SU-DHL-6 (cell line): ENCODE measurements at regions not wholly inside any gene's neighbourhood (a gene's known extent, or its start where the extent isn't known, plus 50 kb on each side); places are given as distances from the start of the nearest gene placed in this dataset.

Experiments
- H2AFZ ChIP-seq: fragments of 200-600 bp; sonication (generic); 2 replicates; pipeline ENCODE4 v1.6.1; 2014; ENCODE audit warnings: low read depth, mild to moderate bottlenecking, moderate library complexity, mixed read lengths, antibody characterized with exemption, low read length; ENCODE audit not compliant: severe bottlenecking
- H3F3A ChIP-seq: fragments of 200-600 bp; shearing (Covaris generic); 2 replicates; pipeline ENCODE4 v1.6.0; 2016; ENCODE audit warnings: antibody characterized with exemption, mild to moderate bottlenecking; ENCODE audit not compliant: insufficient read depth
- H3K27ac ChIP-seq: fragments of 200-600 bp; sonication (generic); 2 replicates; pipeline ENCODE4 v1.5.1; 2016; ENCODE audit warnings: low read depth, mild to moderate bottlenecking, low read length, moderate library complexity, mixed read lengths
- H3K27me3 ChIP-seq: fragments of 200-600 bp; sonication (generic), shearing (Covaris generic); 2 replicates; pipeline ENCODE4 v1.6.0; 2014; ENCODE audit warnings: mild to moderate bottlenecking, low read length
- H3K36me3 ChIP-seq: fragments of 200-600 bp; sonication (generic); 2 replicates; pipeline ENCODE4 v1.6.1; 2014; ENCODE audit warnings: mild to moderate bottlenecking, low read length, mixed read lengths
- H3K4me2 ChIP-seq: fragments of 300-600, 200-600 bp; shearing (Covaris generic), sonication (generic); 2 replicates; pipeline ENCODE4 v1.6.0; 2014; ENCODE audit warnings: low read length, low read depth, mild to moderate bottlenecking; ENCODE audit not compliant: poor library complexity, severe bottlenecking
- H3K4me3 ChIP-seq: fragments of 200-600 bp; sonication (generic); 2 replicates; pipeline ENCODE4 v1.5.1; 2014; ENCODE audit warnings: antibody characterized with exemption, low read length, mild to moderate bottlenecking, mixed read lengths; ENCODE audit not compliant: insufficient read depth, poor library complexity, severe bottlenecking
- H3K79me2 ChIP-seq: fragments of 200-600 bp; sonication (generic); 2 replicates; pipeline ENCODE4 v1.6.1; 2014; ENCODE audit warnings: mild to moderate bottlenecking, low read length, moderate library complexity; ENCODE audit not compliant: insufficient read depth
- H3K9ac ChIP-seq: fragments of 200-600 bp; sonication (generic); 2 replicates; pipeline ENCODE4 v1.7.0; 2014; ENCODE audit warnings: mild to moderate bottlenecking, low read length
- H3K9me2 ChIP-seq: fragments of 200-600 bp; sonication (generic); replicated peaks from 2 replicates; pipeline ENCODE4 v1.6.1; 2014; ENCODE audit warnings: low read length; ENCODE audit not compliant: insufficient read depth
- H3K9me3 ChIP-seq: fragments of 200-600 bp; sonication (generic); 2 replicates; pipeline ENCODE4 v1.6.1; 2014; ENCODE audit warnings: low read length, mixed read lengths; ENCODE audit not compliant: insufficient read depth
- H4K20me1 ChIP-seq: fragments of 200-600 bp; sonication (generic); 2 replicates; pipeline ENCODE4 v1.6.1; 2014; ENCODE audit warnings: low read depth, mild to moderate bottlenecking, antibody characterized with exemption, low read length, moderate library complexity, mixed read lengths
- EZH2phosphoT487 ChIP-seq: fragments of 200-600 bp; sonication (generic), shearing (Covaris generic); conservative IDR thresholded peaks from 2 replicates; pipeline ENCODE4 v1.6.1; 2018; ENCODE audit warnings: mild to moderate bottlenecking, antibody characterized with exemption, low read length, moderate library complexity, mixed read lengths
- TF ChIP-seq, protein P1 (sequence below): fragments of 200-600 bp; sonication (generic); IDR thresholded peaks from one replicate; pipeline ENCODE4 v1.5.1; 2017; ENCODE audit warnings: antibody characterized with exemption, mild to moderate bottlenecking, low read length, moderate library complexity; ENCODE audit not compliant: insufficient read depth, poor library complexity, severe bottlenecking

DNA sequence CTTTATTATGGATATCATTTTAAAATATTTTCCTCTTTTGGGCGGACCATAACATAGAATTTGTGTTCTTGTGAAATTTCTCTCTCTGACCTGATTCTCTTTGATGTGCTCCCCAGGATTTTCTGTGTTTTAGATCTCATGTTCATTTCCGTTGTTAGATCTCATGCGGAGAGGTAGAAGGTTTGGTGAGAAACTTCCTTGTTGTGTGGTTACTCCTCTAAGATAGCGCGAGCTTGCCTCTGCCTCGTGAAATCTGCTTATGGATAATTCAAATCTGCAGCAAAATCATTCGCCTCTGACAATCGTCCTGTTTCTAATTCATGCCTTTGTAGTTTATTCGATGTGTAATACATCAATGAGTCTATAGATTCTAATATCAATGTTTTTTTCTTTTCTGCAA is 580.4 kb downstream of the USP25 start:
- Histone ChIP-seq H3K79me2 (no peaks in the 10 kb centered on the region), H3K4me2 (no peak overlapping the region), H4K20me1 (no peaks in the 10 kb centered on the region), H3K9me3 (no peaks in the 10 kb centered on the region), H3K9me2 (no peaks in the 10 kb centered on the region), H3K9ac (no peak overlapping the region), H2AFZ (no peak overlapping the region), H3K36me3 (no peaks in the 10 kb centered on the region), H3K27ac (no peak overlapping the region), H3K4me3 (no peak overlapping the region), H3K27me3 (no peaks in the 10 kb centered on the region), H3F3A (no peaks in the 10 kb centered on the region)
- no peak for TF ChIP-seq EZH2phosphoT487
- TF ChIP-seq, protein P1, sequence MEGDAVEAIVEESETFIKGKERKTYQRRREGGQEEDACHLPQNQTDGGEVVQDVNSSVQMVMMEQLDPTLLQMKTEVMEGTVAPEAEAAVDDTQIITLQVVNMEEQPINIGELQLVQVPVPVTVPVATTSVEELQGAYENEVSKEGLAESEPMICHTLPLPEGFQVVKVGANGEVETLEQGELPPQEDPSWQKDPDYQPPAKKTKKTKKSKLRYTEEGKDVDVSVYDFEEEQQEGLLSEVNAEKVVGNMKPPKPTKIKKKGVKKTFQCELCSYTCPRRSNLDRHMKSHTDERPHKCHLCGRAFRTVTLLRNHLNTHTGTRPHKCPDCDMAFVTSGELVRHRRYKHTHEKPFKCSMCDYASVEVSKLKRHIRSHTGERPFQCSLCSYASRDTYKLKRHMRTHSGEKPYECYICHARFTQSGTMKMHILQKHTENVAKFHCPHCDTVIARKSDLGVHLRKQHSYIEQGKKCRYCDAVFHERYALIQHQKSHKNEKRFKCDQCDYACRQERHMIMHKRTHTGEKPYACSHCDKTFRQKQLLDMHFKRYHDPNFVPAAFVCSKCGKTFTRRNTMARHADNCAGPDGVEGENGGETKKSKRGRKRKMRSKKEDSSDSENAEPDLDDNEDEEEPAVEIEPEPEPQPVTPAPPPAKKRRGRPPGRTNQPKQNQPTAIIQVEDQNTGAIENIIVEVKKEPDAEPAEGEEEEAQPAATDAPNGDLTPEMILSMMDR = no peak

DNA sequence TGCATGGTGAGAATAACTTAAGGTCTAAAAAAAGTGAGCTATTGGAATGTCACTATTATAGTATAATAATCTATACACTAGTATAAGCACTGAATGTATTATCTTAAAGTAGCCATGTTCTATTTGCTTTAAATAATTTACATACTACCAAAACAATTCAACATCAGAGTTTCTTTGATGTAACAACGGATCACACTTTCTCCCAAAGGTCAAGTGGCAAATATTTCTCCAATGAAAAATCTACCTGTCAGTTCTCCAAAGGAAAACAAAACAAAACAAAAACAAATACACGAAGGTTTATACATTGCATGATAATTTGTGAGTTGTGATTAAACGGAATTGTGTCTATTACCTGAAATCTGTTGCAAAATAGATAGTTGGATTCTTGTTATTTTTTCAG is 581.4 kb downstream of the USP25 start:
- no peak for TF ChIP-seq EZH2phosphoT487
- TF ChIP-seq, protein P1 = no peak
- Histone ChIP-seq H4K20me1 (no peaks in the 10 kb centered on the region), H3K4me2 (no peak overlapping the region), H3K27me3 (no peaks in the 10 kb centered on the region), H3F3A (no peaks in the 10 kb centered on the region), H3K79me2 (no peaks in the 10 kb centered on the region), H3K36me3 (no peaks in the 10 kb centered on the region), H3K4me3 (no peak overlapping the region), H3K9ac (no peak overlapping the region), H3K9me2 (no peaks in the 10 kb centered on the region), H3K9me3 (no peaks in the 10 kb centered on the region), H2AFZ (no peak overlapping the region), H3K27ac (no peak overlapping the region)

DNA sequence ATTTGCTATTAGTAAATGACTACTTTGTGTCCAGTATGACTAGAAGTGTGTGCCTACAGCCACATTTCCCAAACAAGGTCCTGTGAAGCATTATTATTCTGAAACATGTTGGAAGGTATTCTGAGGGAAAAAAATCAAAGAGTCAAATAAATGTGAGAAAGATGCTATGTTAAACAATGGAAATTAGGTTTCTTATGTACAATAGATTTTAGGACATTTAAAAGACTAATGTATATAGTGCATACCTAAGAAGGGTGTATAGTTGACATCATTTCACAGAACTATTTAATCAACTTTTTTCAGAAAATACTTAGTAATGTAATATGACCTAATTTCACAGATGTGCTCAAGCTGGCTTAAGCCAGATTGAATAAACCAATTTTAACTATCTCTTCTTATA is 582.5 kb downstream of the USP25 start:
- Histone ChIP-seq H3K4me3 (no peak overlapping the region), H3K9me2 (no peaks in the 10 kb centered on the region), H3K36me3 (no peaks in the 10 kb centered on the region), H3K4me2 (no peak overlapping the region), H2AFZ (no peak overlapping the region), H3K27me3 (no peaks in the 10 kb centered on the region), H3F3A (no peaks in the 10 kb centered on the region), H3K79me2 (no peaks in the 10 kb centered on the region), H3K27ac (no peak overlapping the region), H3K9me3 (no peaks in the 10 kb centered on the region), H4K20me1 (no peaks in the 10 kb centered on the region), H3K9ac (no peak overlapping the region)
- no peak for TF ChIP-seq EZH2phosphoT487
- TF ChIP-seq, protein P1 = no peak

DNA sequence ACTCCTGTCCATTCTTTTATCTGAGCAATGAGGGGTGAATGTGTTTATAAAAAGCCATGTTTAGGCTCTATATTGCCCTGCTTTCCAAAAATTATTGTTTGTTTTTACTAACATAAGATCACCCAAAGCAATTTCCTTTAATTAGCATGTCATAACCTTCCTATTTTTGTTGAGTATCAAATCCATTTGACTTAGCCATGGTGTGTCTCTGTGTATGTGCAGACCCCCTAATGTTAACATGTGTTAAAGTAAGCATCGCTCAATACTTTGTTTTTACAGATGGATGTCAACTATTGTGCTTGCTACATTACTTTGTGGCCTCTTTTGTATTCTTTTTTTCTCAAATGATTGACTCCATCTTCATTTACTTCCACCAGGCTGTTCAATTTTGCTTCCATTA is 585.4 kb downstream of the USP25 start:
- no peak overlapping the region for H3K27ac ChIP-seq
- H3K36me3 ChIP-seq = no peaks in the 10 kb centered on the region
- H3F3A ChIP-seq = no peaks in the 10 kb centered on the region
- H3K9me3 ChIP-seq = no peaks in the 10 kb centered on the region
- no peaks in the 10 kb centered on the region for H4K20me1 ChIP-seq
- no peaks in the 10 kb centered on the region for H3K9me2 ChIP-seq
- no peak for TF ChIP-seq EZH2phosphoT487
- TF ChIP-seq, protein P1 = no peak
- no peak overlapping the region for H3K4me2 ChIP-seq
- H3K27me3 ChIP-seq = no peaks in the 10 kb centered on the region
- no peaks in the 10 kb centered on the region for H3K79me2 ChIP-seq
- no peak overlapping the region for H3K4me3 ChIP-seq
- no peak overlapping the region for H3K9ac ChIP-seq
- H2AFZ ChIP-seq = no peak overlapping the region
